HCT116 (cell line): ENCODE measurements at regions not wholly inside any gene's neighbourhood (a gene's known extent, or its start where the extent isn't known, plus 50 kb on each side); places are given as distances from the start of the nearest gene placed in this dataset.

ENCODE experiments used
- ELF1 ChIP-seq: IDR thresholded peaks from 2 replicates; pipeline ENCODE4 v1.6.1; 2012; ENCODE audit warnings: low read depth, borderline replicate concordance
- EZH2 ChIP-seq: fragments of 200-600 bp; sonication (generic); IDR thresholded peaks from 2 replicates; pipeline ENCODE4 v1.6.1; 2017; ENCODE audit warnings: antibody characterized with exemption, mixed run types
- JUND ChIP-seq: IDR thresholded peaks from 2 replicates; pipeline ENCODE4 v1.6.1; 2012
- POLR2A ChIP-seq: IDR thresholded peaks from 2 replicates; pipeline ENCODE4 v1.7.0; 2011; ENCODE audit warnings: borderline replicate concordance; ENCODE audit not compliant: insufficient read depth, insufficient read length; ENCODE audit errors: extremely low read depth
- POLR2AphosphoS5 ChIP-seq: IDR thresholded peaks from 2 replicates; pipeline ENCODE4 v1.6.1; 2011; ENCODE audit warnings: mild to moderate bottlenecking, low read depth, low read length, moderate library complexity
- RAD21 ChIP-seq: IDR thresholded peaks from 2 replicates; pipeline ENCODE4 v1.6.1; 2012; ENCODE audit warnings: low read depth, mild to moderate bottlenecking
- SIN3A ChIP-seq: IDR thresholded peaks from 2 replicates; pipeline ENCODE4 v1.6.1; 2012; ENCODE audit warnings: low read depth
- SP1 ChIP-seq: IDR thresholded peaks from 2 replicates; pipeline ENCODE4 v1.6.1; 2012; ENCODE audit warnings: low read depth
- YY1 ChIP-seq: IDR thresholded peaks from 2 replicates; pipeline ENCODE4 v1.6.1; 2011; ENCODE audit warnings: low read length, low read depth, moderate library complexity, mild to moderate bottlenecking; ENCODE audit not compliant: insufficient replicate concordance; ENCODE audit errors: extremely low read depth
- TF ChIP-seq, protein P1 (sequence below), 3 experiments: fragments of 200-600 bp in 1 of 3; sonication (generic) in 1 of 3; IDR thresholded peaks in 2 of 3; conservative IDR thresholded peaks in 1 of 3; 2 replicates each; pipeline ENCODE4 v1.5.1; 2012 to 2017; ENCODE audit warnings: low read depth in 2 of 3, low read length in 2 of 3, antibody characterized with exemption in 1 of 3, borderline replicate concordance in 1 of 3, control low read depth in 1 of 3, mild to moderate bottlenecking in 1 of 3, mixed read lengths in 1 of 3, mixed run types in 1 of 3, moderate library complexity in 1 of 3; ENCODE audit not compliant: insufficient read depth in 1 of 3
- TF ChIP-seq, protein P2 (sequence below): IDR thresholded peaks from 2 replicates; pipeline ENCODE4 v1.6.1; 2012; ENCODE audit warnings: low read depth
- TF ChIP-seq, protein P3 (sequence below): IDR thresholded peaks from 2 replicates; pipeline ENCODE4 v1.6.1; 2011; ENCODE audit warnings: mild to moderate bottlenecking, low read length, moderate library complexity; ENCODE audit not compliant: insufficient replicate concordance; ENCODE audit errors: extremely low read depth

DNA sequence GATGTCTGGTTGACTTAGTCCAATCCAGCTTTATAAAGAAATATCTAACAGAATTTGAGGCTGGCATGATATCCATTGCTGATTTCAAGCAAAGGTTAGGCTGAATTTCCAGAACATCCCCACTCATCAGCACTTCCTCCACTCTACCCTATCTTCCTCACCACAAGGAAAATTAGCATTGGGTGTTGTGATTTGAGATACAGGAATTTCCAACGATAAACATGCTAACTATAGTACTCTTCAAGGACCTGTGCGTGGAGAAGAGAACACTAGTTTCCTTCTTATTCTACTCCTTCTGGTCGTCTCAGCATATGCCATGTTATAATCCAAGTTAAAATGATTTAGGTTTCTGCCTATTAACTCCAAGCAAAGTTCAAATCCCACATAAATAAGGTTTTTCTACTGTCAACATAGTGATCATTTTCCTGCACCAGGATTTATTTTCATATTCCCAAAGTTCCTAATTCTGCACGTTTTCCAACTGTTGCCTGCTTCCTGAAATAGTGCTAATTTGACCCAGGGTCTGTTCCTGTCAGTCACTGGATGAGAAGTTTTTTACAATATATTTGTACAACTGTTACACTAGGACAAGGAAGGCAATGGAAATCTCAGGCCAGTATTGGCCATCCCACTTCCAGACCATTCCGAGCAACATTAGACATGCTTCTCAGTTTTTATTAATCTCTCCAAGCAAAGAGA is 177.6 kb upstream of the EDNRA start:
- TF ChIP-seq, protein P1, sequence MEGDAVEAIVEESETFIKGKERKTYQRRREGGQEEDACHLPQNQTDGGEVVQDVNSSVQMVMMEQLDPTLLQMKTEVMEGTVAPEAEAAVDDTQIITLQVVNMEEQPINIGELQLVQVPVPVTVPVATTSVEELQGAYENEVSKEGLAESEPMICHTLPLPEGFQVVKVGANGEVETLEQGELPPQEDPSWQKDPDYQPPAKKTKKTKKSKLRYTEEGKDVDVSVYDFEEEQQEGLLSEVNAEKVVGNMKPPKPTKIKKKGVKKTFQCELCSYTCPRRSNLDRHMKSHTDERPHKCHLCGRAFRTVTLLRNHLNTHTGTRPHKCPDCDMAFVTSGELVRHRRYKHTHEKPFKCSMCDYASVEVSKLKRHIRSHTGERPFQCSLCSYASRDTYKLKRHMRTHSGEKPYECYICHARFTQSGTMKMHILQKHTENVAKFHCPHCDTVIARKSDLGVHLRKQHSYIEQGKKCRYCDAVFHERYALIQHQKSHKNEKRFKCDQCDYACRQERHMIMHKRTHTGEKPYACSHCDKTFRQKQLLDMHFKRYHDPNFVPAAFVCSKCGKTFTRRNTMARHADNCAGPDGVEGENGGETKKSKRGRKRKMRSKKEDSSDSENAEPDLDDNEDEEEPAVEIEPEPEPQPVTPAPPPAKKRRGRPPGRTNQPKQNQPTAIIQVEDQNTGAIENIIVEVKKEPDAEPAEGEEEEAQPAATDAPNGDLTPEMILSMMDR (IDR thresholded peaks at IDR 0.05 in 2 of 3, conservative IDR thresholded peaks at IDR 0.05 in 1 of 3; ENCODE audit: borderline replicate concordance in 1 of 3, insufficient read depth in 1 of 3, low read depth in 2 of 3, low read length in 2 of 3): no peak
- TF ChIP-seq YY1 (no peak), EZH2 (no peak), RAD21 (no peak), POLR2AphosphoS5 (no peak), POLR2A (no peak), SP1 (no peak), ELF1 (no peak), JUND (no peak), SIN3A (no peak)
- TF ChIP-seq, protein P2, sequence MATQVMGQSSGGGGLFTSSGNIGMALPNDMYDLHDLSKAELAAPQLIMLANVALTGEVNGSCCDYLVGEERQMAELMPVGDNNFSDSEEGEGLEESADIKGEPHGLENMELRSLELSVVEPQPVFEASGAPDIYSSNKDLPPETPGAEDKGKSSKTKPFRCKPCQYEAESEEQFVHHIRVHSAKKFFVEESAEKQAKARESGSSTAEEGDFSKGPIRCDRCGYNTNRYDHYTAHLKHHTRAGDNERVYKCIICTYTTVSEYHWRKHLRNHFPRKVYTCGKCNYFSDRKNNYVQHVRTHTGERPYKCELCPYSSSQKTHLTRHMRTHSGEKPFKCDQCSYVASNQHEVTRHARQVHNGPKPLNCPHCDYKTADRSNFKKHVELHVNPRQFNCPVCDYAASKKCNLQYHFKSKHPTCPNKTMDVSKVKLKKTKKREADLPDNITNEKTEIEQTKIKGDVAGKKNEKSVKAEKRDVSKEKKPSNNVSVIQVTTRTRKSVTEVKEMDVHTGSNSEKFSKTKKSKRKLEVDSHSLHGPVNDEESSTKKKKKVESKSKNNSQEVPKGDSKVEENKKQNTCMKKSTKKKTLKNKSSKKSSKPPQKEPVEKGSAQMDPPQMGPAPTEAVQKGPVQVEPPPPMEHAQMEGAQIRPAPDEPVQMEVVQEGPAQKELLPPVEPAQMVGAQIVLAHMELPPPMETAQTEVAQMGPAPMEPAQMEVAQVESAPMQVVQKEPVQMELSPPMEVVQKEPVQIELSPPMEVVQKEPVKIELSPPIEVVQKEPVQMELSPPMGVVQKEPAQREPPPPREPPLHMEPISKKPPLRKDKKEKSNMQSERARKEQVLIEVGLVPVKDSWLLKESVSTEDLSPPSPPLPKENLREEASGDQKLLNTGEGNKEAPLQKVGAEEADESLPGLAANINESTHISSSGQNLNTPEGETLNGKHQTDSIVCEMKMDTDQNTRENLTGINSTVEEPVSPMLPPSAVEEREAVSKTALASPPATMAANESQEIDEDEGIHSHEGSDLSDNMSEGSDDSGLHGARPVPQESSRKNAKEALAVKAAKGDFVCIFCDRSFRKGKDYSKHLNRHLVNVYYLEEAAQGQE: no peak
- TF ChIP-seq, protein P3, sequence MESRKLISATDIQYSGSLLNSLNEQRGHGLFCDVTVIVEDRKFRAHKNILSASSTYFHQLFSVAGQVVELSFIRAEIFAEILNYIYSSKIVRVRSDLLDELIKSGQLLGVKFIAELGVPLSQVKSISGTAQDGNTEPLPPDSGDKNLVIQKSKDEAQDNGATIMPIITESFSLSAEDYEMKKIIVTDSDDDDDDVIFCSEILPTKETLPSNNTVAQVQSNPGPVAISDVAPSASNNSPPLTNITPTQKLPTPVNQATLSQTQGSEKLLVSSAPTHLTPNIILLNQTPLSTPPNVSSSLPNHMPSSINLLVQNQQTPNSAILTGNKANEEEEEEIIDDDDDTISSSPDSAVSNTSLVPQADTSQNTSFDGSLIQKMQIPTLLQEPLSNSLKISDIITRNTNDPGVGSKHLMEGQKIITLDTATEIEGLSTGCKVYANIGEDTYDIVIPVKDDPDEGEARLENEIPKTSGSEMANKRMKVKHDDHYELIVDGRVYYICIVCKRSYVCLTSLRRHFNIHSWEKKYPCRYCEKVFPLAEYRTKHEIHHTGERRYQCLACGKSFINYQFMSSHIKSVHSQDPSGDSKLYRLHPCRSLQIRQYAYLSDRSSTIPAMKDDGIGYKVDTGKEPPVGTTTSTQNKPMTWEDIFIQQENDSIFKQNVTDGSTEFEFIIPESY: no peak
